ENCODE measurements at regions not wholly inside any gene's neighbourhood (a gene's known extent, or its start where the extent isn't known, plus 50 kb on each side); places are given as distances from the start of the nearest gene placed in this dataset.
A peak's percentile ranks its signal among the peaks of the same experiment; 100 is the strongest.

- ChIA-PET POLR2A (no interaction called here), CTCF (no interaction called here)
- TF ChIP-seq CTCF (IDR thresholded peaks at IDR 0.05; ENCODE audit: control extremely low read depth, extremely low read depth, low read depth, missing control alignments), result no peak
Observed at GRCh38 chr20:39376788-39377187, 414.6 kb downstream of the DHX35 start.

GRCh38 chr20:39364320-39364719 is 402.2 kb downstream of the DHX35 start:
- POLR2A ChIA-PET, result no interaction called here
- TF ChIP-seq CTCF (IDR thresholded peaks at IDR 0.05; ENCODE audit: control extremely low read depth, extremely low read depth, low read depth, missing control alignments), result no peak
- CTCF ChIA-PET, result interaction anchor here (1.4 kb wide), 1 partner anchor 10 kb away, joined by 4 read pairs; no protein-coding TSS in a partner anchor
- DNase-seq (ENCODE audit: extremely low spot score), result no peak

More at GRCh38 chr20:39376788-39377187, 414.6 kb downstream of the DHX35 start:
- no peak for DNase-seq (ENCODE audit: extremely low spot score)

GRCh38 chr20:39359981-39360620 is 398.0 kb downstream of the DHX35 start:
- no peak for TF ChIP-seq CTCF (IDR thresholded peaks at IDR 0.05; ENCODE audit: control extremely low read depth, extremely low read depth, low read depth, missing control alignments)
- no peak for DNase-seq (ENCODE audit: extremely low spot score)
- CTCF ChIA-PET, result no interaction called here
- POLR2A ChIA-PET, result no interaction called here

GRCh38 chr20:39358052-39358451 is 395.9 kb downstream of the DHX35 start:
- peak; percentile 12 for DNase-seq (ENCODE audit: extremely low spot score)

GRCh38 chr20:39356908-39357307 is 394.8 kb downstream of the DHX35 start:
- ChIA-PET POLR2A (no interaction called here), CTCF (no interaction called here)
- no peak for TF ChIP-seq CTCF (IDR thresholded peaks at IDR 0.05; ENCODE audit: control extremely low read depth, extremely low read depth, low read depth, missing control alignments)
- DNase-seq (ENCODE audit: extremely low spot score), result no peak

More at GRCh38 chr20:39358052-39358451, 395.9 kb downstream of the DHX35 start:
- no peak for TF ChIP-seq CTCF (IDR thresholded peaks at IDR 0.05; ENCODE audit: control extremely low read depth, extremely low read depth, low read depth, missing control alignments)
- ChIA-PET POLR2A (no interaction called here), CTCF (no interaction called here)

GRCh38 chr20:39349240-39349639 is 387.1 kb downstream of the DHX35 start:
- no peak for TF ChIP-seq CTCF (IDR thresholded peaks at IDR 0.05; ENCODE audit: control extremely low read depth, extremely low read depth, low read depth, missing control alignments)
- ChIA-PET CTCF (interaction anchor here (2.3 kb wide), 1 partner anchor 9 kb away, joined by 6 read pairs; no protein-coding TSS in a partner anchor), POLR2A (no interaction called here)
- no peak for DNase-seq (ENCODE audit: extremely low spot score)

Data from GM10248 (cell line).